SK-N-SH treated with all-trans-retinoic acid at 6 μM for 48 hours (cell line): ENCODE measurements at regions not wholly inside any gene's neighbourhood (a gene's known extent, or its start where the extent isn't known, plus 50 kb on each side); places are given as distances from the start of the nearest gene placed in this dataset.

ENCODE experiments used
- ATAC-seq: fragments of 200-7000 bp; cut with Tn5 transposase; 3 replicates; pipeline ENCODE4 v1.9.1; 2020; ENCODE audit warnings: mild to moderate bottlenecking, moderate library complexity
- ARNTL ChIP-seq: fragments of 450-650 bp; formaldehyde crosslinking; IDR thresholded peaks from 2 replicates; pipeline ENCODE4 v1.5.0; 2020; ENCODE audit warnings: low read depth, mild to moderate bottlenecking, moderate library complexity, borderline replicate concordance
- BACH2 ChIP-seq: fragments of 250-450 bp; sonication (Bioruptor Pico); IDR thresholded peaks from 2 replicates; pipeline ENCODE4 v1.9.0; 2021; ENCODE audit warnings: mild to moderate bottlenecking, borderline replicate concordance
- CREB5 ChIP-seq: fragments of 250-450 bp; sonication (Bioruptor Pico); IDR thresholded peaks from 2 replicates; pipeline ENCODE4 v1.5.1; 2020; ENCODE audit warnings: low read depth, mild to moderate bottlenecking, moderate library complexity
- CSDC2 ChIP-seq: fragments of 250-450 bp; sonication (Bioruptor Pico); IDR thresholded peaks from 2 replicates; pipeline ENCODE4 v1.5.0; 2020; ENCODE audit warnings: mild to moderate bottlenecking, moderate library complexity
- ESRRG ChIP-seq: fragments of 250-450 bp; sonication (Bioruptor Pico); IDR thresholded peaks from 2 replicates; pipeline ENCODE4 v1.6.1; 2021; ENCODE audit warnings: mild to moderate bottlenecking
- GLIS3 ChIP-seq: fragments of 250-450 bp; sonication (Bioruptor Pico); IDR thresholded peaks from 2 replicates; pipeline ENCODE4 v1.5.0; 2020; ENCODE audit warnings: mild to moderate bottlenecking, moderate library complexity
- ISL1 ChIP-seq: fragments of 250-450 bp; sonication (Bioruptor Pico); IDR thresholded peaks from 2 replicates; pipeline ENCODE4 v2.1.2; 2022; ENCODE audit warnings: mild to moderate bottlenecking, moderate library complexity
- OSR1 ChIP-seq: fragments of 250-450 bp; sonication (Bioruptor Pico); IDR thresholded peaks from 2 replicates; pipeline ENCODE4 v1.8.0; 2022; ENCODE audit warnings: moderate library complexity, mild to moderate bottlenecking, inconsistent platforms
- PPARA ChIP-seq: fragments of 250-450 bp; sonication (Bioruptor Pico); IDR thresholded peaks from 2 replicates; pipeline ENCODE4 v1.5.0; 2020; ENCODE audit warnings: mild to moderate bottlenecking, borderline replicate concordance
- RARB ChIP-seq: fragments of 250-450 bp; sonication (Bioruptor Pico); IDR thresholded peaks from 2 replicates; pipeline ENCODE4 v1.8.0; 2021; ENCODE audit warnings: mild to moderate bottlenecking, moderate library complexity
- SNAI2 ChIP-seq: fragments of 250-450 bp; sonication (Bioruptor Pico); IDR thresholded peaks from 2 replicates; pipeline ENCODE4 v1.5.0; 2020; ENCODE audit warnings: mild to moderate bottlenecking, moderate library complexity
- TCF4 ChIP-seq: fragments of 250-450 bp; sonication (Bioruptor Pico); IDR thresholded peaks from 2 replicates; pipeline ENCODE4 v1.8.0; 2021; ENCODE audit warnings: mild to moderate bottlenecking, moderate library complexity, borderline replicate concordance
- ZC3H10 ChIP-seq: fragments of 250-450 bp; sonication (Bioruptor Pico); IDR thresholded peaks from 2 replicates; pipeline ENCODE4 v1.5.1; 2021; ENCODE audit warnings: mild to moderate bottlenecking, moderate library complexity
- ZFP3 ChIP-seq: fragments of 250-450 bp; sonication (Bioruptor Pico); IDR thresholded peaks from 2 replicates; pipeline ENCODE4 v1.5.0; 2020; ENCODE audit warnings: mild to moderate bottlenecking, moderate library complexity
- ZFP30 ChIP-seq: fragments of 450-650 bp; formaldehyde crosslinking; IDR thresholded peaks from 2 replicates; pipeline ENCODE4 v1.5.0; 2022; ENCODE audit warnings: mild to moderate bottlenecking, moderate library complexity
- ZNF565 ChIP-seq: fragments of 450-650 bp; formaldehyde crosslinking; conservative IDR thresholded peaks from 2 replicates; pipeline ENCODE4 v1.5.0; 2020; ENCODE audit warnings: low read depth, mild to moderate bottlenecking, moderate library complexity
- ZNF70 ChIP-seq: fragments of 450-650 bp; formaldehyde crosslinking; IDR thresholded peaks from 2 replicates; pipeline ENCODE4 v1.5.0; 2020; ENCODE audit warnings: mild to moderate bottlenecking, moderate library complexity
- ZNF8 ChIP-seq: fragments of 450-650 bp; formaldehyde crosslinking; IDR thresholded peaks from 2 replicates; pipeline ENCODE4 v1.5.0; 2020; ENCODE audit warnings: mild to moderate bottlenecking, moderate library complexity
- TF ChIP-seq, protein P1 (sequence below): fragments of 250-450 bp; sonication (Bioruptor Pico); IDR thresholded peaks from 2 replicates; pipeline ENCODE4 v1.8.0; 2020; ENCODE audit warnings: mild to moderate bottlenecking, moderate library complexity, borderline replicate concordance
- TF ChIP-seq, protein P2 (sequence below): fragments of 250-450 bp; sonication (Bioruptor Pico); IDR thresholded peaks from 2 replicates; pipeline ENCODE4 v1.5.1; 2021; ENCODE audit warnings: mild to moderate bottlenecking, moderate library complexity
- TF ChIP-seq, protein P3 (sequence below): fragments of 250-450 bp; sonication (Bioruptor Pico); IDR thresholded peaks from 2 replicates; pipeline ENCODE4 v1.8.0; 2021; ENCODE audit warnings: low read depth, mild to moderate bottlenecking, moderate library complexity, borderline replicate concordance

DNA sequence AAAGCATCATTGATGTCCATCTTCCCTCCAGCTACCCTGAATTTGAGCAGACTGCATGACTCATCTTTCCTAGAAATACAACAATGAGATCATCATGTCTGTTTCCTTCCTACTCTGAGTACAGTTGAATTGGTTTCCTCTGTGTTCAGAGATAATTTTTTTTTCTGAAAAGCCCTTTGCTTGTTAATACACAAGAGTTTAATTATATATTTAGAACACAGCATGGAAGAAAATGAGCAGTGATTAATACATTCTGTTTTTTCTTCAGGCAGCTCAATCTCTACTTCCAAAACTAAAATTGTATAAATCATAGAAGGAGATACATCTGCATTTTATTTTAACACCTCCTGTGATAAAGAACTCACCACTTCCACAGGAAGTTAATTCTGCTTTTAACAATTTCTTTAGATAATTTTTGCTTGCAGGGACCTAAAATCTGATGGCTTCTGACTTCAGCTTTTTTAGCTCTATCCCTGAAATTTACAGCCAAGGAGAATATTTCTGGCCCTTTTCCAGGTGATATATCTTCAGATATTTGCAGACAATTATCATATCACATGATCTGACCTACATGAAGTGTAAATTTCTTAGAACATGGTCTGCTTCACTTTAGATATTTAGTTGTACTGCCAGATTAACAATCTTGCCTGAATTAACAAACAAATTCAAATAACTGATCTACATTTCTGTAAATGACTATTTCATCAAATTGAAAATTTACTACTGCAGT lies 249.0 kb downstream of the TRIB2 start:
- TF ChIP-seq ZNF8 (CRISPR knock-in tag) (peak; percentile 47; the same call in 1 of the 2 replicates), BACH2 (CRISPR knock-in tag) (no peak), TCF4 (CRISPR knock-in tag) (peak; percentile 51; the same call in 1 of the 2 replicates), CREB5 (CRISPR knock-in tag) (peak; percentile 95), ZNF70 (CRISPR knock-in tag) (no peak), PPARA (CRISPR knock-in tag) (no peak), ISL1 (peak; percentile 25), ZFP30 (CRISPR knock-in tag) (no peak), SNAI2 (CRISPR knock-in tag) (peak; percentile 70; the same call in 1 of the 2 replicates)
- TF ChIP-seq, protein P1, sequence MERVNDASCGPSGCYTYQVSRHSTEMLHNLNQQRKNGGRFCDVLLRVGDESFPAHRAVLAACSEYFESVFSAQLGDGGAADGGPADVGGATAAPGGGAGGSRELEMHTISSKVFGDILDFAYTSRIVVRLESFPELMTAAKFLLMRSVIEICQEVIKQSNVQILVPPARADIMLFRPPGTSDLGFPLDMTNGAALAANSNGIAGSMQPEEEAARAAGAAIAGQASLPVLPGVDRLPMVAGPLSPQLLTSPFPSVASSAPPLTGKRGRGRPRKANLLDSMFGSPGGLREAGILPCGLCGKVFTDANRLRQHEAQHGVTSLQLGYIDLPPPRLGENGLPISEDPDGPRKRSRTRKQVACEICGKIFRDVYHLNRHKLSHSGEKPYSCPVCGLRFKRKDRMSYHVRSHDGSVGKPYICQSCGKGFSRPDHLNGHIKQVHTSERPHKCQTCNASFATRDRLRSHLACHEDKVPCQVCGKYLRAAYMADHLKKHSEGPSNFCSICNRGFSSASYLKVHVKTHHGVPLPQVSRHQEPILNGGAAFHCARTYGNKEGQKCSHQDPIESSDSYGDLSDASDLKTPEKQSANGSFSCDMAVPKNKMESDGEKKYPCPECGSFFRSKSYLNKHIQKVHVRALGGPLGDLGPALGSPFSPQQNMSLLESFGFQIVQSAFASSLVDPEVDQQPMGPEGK, result 0 out of 2 replicates have a peak, but pooled peaks have one; percentile 3
- TF ChIP-seq, protein P2, sequence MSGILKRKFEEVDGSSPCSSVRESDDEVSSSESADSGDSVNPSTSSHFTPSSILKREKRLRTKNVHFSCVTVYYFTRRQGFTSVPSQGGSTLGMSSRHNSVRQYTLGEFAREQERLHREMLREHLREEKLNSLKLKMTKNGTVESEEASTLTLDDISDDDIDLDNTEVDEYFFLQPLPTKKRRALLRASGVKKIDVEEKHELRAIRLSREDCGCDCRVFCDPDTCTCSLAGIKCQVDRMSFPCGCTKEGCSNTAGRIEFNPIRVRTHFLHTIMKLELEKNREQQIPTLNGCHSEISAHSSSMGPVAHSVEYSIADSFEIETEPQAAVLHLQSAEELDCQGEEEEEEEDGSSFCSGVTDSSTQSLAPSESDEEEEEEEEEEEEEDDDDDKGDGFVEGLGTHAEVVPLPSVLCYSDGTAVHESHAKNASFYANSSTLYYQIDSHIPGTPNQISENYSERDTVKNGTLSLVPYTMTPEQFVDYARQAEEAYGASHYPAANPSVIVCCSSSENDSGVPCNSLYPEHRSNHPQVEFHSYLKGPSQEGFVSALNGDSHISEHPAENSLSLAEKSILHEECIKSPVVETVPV (CRISPR knock-in tag), result peak; percentile 41; the same call in 1 of the 2 replicates
- TF ChIP-seq, all 23 proteins: peak for 7
- ATAC-seq, result peak; percentile 99

GRCh38 chr2:12967804-12968203 lies 251.1 kb downstream of the TRIB2 start:
- no peak for ATAC-seq
- TF ChIP-seq SNAI2 (CRISPR knock-in tag), result no peak
- TF ChIP-seq CREB5 (CRISPR knock-in tag), result no peak
- no peak for TF ChIP-seq ZC3H10 (CRISPR knock-in tag)
- TF ChIP-seq ARNTL (CRISPR knock-in tag), result no peak
- TF ChIP-seq RARB (CRISPR knock-in tag), result no peak
- TF ChIP-seq CSDC2 (CRISPR knock-in tag), result no peak
- TF ChIP-seq, protein P2 (CRISPR knock-in tag), result no peak
- no peak for TF ChIP-seq OSR1 (CRISPR knock-in tag)
- TF ChIP-seq, protein P1, result no peak

DNA sequence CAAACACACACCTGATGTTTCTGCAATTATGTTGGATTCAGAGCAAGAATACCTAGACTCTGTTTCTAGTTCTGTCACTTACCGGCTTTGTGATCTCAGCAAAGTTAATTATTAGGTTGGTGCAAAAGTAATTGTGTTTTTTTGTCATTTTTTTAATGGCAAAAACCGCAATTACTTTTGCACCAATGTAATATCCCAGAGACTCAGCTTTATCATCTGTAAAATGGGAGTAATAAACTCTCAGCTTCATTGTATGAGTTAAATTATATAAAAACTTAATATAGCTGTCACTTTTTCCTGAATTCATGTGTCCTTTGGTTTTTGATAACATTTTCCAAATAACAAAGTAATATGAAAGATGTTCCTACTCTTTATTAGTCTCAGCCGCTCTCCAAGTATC lies 251.7 kb downstream of the TRIB2 start:
- no peak for ATAC-seq
- TF ChIP-seq RARB (CRISPR knock-in tag) (no peak), TCF4 (CRISPR knock-in tag) (no peak), ESRRG (CRISPR knock-in tag) (no peak)

GRCh38 chr2:12970861-12971260 lies 254.1 kb downstream of the TRIB2 start:
- peak; percentile 81 for ATAC-seq
- TF ChIP-seq ZC3H10 (CRISPR knock-in tag), result no peak
- TF ChIP-seq ZNF565 (CRISPR knock-in tag), result no peak
- no peak for TF ChIP-seq ZFP3 (CRISPR knock-in tag)
- TF ChIP-seq ISL1, result no peak
- TF ChIP-seq ZFP30 (CRISPR knock-in tag), result no peak
- TF ChIP-seq BACH2 (CRISPR knock-in tag), result no peak
- TF ChIP-seq GLIS3 (CRISPR knock-in tag), result no peak
- TF ChIP-seq, protein P3, sequence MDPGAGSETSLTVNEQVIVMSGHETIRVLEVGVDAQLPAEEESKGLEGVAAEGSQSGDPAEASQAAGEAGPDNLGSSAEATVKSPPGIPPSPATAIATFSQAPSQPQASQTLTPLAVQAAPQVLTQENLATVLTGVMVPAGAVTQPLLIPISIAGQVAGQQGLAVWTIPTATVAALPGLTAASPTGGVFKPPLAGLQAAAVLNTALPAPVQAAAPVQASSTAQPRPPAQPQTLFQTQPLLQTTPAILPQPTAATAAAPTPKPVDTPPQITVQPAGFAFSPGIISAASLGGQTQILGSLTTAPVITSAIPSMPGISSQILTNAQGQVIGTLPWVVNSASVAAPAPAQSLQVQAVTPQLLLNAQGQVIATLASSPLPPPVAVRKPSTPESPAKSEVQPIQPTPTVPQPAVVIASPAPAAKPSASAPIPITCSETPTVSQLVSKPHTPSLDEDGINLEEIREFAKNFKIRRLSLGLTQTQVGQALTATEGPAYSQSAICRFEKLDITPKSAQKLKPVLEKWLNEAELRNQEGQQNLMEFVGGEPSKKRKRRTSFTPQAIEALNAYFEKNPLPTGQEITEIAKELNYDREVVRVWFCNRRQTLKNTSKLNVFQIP (CRISPR knock-in tag), result no peak
- TF ChIP-seq PPARA (CRISPR knock-in tag), result no peak
